ENCODE measurements at regions not wholly inside any gene's neighbourhood (a gene's known extent, or its start where the extent isn't known, plus 50 kb on each side); places are given as distances from the start of the nearest gene placed in this dataset. TPM values are rescaled to one million over a fixed set of nuclear protein-coding genes. Genes with fewer than 3 reads are reported as not detected.
A peak's percentile ranks its signal among the peaks of the same experiment; 100 is the strongest.

GRCh38 chr3:153110041-153110440 lies 52.0 kb upstream of the RAP2B start:
- no peaks in the 10 kb centered on the region for H3K4me1 ChIP-seq (ENCODE audit: control insufficient read depth, insufficient read depth, low read depth, low read length)
- H3K23ac ChIP-seq (ENCODE audit: low read length in 2 of 2) = no peak overlapping the region
- H2BK12ac ChIP-seq (ENCODE audit: low read length in 2 of 2) = no peak overlapping the region
- H2BK15ac ChIP-seq (ENCODE audit: low read depth, poor library complexity, severe bottlenecking) = no peak overlapping the region
- H3K18ac ChIP-seq (ENCODE audit: low read depth in 1 of 2, low read length in 2 of 2) = no peak overlapping the region
- 97% methylated on average over 2 of the region's 2 CpGs for WGBS
- no peaks in the 10 kb centered on the region for H3K9me3 ChIP-seq (ENCODE audit: control insufficient read depth, low read length)
- H3K79me1 ChIP-seq (replicated peaks; ENCODE audit: low read length, poor library complexity, severe bottlenecking) = no peaks in the 10 kb centered on the region
- H3K36me3 ChIP-seq (ENCODE audit: control insufficient read depth in 1 of 2, insufficient read depth in 2 of 2, low read depth in 1 of 2, low read length in 2 of 2) = no peaks in the 10 kb centered on the region
- no peak overlapping the region for H3K4ac ChIP-seq (ENCODE audit: low read depth in 1 of 2, low read length in 2 of 2)
- no peak overlapping the region for H3K9ac ChIP-seq (ENCODE audit: low read length)
- H3K4me3 ChIP-seq (ENCODE audit: insufficient read depth in 1 of 2, low read depth in 1 of 2, low read length in 2 of 2) = no peak overlapping the region
- H3K14ac ChIP-seq (ENCODE audit: low read length in 2 of 2) = no peak overlapping the region
- no peak overlapping the region for H4K8ac ChIP-seq (ENCODE audit: low read length)
- H3K27me3 ChIP-seq (ENCODE audit: control insufficient read depth in 1 of 2, insufficient read depth in 1 of 2, low read length in 2 of 2) = no peaks in the 10 kb centered on the region
- H2AK5ac ChIP-seq (ENCODE audit: low read length, severe bottlenecking) = no peak overlapping the region
- no peak overlapping the region for H2BK5ac ChIP-seq (ENCODE audit: low read depth, low read length, poor library complexity, severe bottlenecking)
- H3K27ac ChIP-seq (ENCODE audit: low read length, poor library complexity, severe bottlenecking) = no peak overlapping the region
- no peak overlapping the region for H2BK120ac ChIP-seq (ENCODE audit: low read depth, low read length)
- no peak overlapping the region for H2AFZ ChIP-seq (ENCODE audit: low read depth, low read length)
- DNase-seq = no peak
- H3K4me2 ChIP-seq (ENCODE audit: low read length, poor library complexity, severe bottlenecking) = no peak overlapping the region
- no peak overlapping the region for H4K91ac ChIP-seq (ENCODE audit: low read length)

GRCh38 chr3:153111016-153111415 lies 51.0 kb upstream of the RAP2B start:
- Histone ChIP-seq H3K9me3 (ENCODE audit: control insufficient read depth, low read length) (no peaks in the 10 kb centered on the region), H3K79me1 (replicated peaks; ENCODE audit: low read length, poor library complexity, severe bottlenecking) (no peaks in the 10 kb centered on the region), H3K4me2 (ENCODE audit: low read length, poor library complexity, severe bottlenecking) (no peak overlapping the region), H3K4me1 (ENCODE audit: control insufficient read depth, insufficient read depth, low read depth, low read length) (no peaks in the 10 kb centered on the region), H3K4ac (ENCODE audit: low read depth in 1 of 2, low read length in 2 of 2) (no peak overlapping the region), H4K8ac (ENCODE audit: low read length) (no peak overlapping the region), H2AK5ac (ENCODE audit: low read length, severe bottlenecking) (no peak overlapping the region), H2BK15ac (ENCODE audit: low read depth, poor library complexity, severe bottlenecking) (no peak overlapping the region), H3K4me3 (ENCODE audit: insufficient read depth in 1 of 2, low read depth in 1 of 2, low read length in 2 of 2) (no peak overlapping the region), H3K36me3 (ENCODE audit: control insufficient read depth in 1 of 2, insufficient read depth in 2 of 2, low read depth in 1 of 2, low read length in 2 of 2) (no peaks in the 10 kb centered on the region), H3K27ac (ENCODE audit: low read length, poor library complexity, severe bottlenecking) (no peak overlapping the region), H2BK120ac (ENCODE audit: low read depth, low read length) (no peak overlapping the region), H4K91ac (ENCODE audit: low read length) (no peak overlapping the region), H3K23ac (ENCODE audit: low read length in 2 of 2) (no peak overlapping the region), H3K27me3 (ENCODE audit: control insufficient read depth in 1 of 2, insufficient read depth in 1 of 2, low read length in 2 of 2) (no peaks in the 10 kb centered on the region), H2AFZ (ENCODE audit: low read depth, low read length) (no peak overlapping the region), H3K18ac (ENCODE audit: low read depth in 1 of 2, low read length in 2 of 2) (no peak overlapping the region), H2BK5ac (ENCODE audit: low read depth, low read length, poor library complexity, severe bottlenecking) (no peak overlapping the region), H3K14ac (ENCODE audit: low read length in 2 of 2) (no peak overlapping the region), H3K9ac (ENCODE audit: low read length) (peak overlapping the region; percentile 58), H2BK12ac (ENCODE audit: low read length in 2 of 2) (no peak overlapping the region)
- DNase-seq = no peak
- WGBS = no CpG with 5 or more reads among the region's 3 CpGs

Small RNAs in the stretch of these regions (small RNA-seq; reads per million reads assigned to genes)
- not detected for gene HMGN2P13 (ENCODE audit: low read depth)
